Heart left ventricle (tissue), 16 donors: ENCODE measurements at regions not wholly inside any gene's neighbourhood (a gene's known extent, or its start where the extent isn't known, plus 50 kb on each side); places are given as distances from the start of the nearest gene placed in this dataset.
"Not testable (repeated sequence)": the region's sequence is repeated elsewhere in the genome, so short reads cannot be mapped to it uniquely, and the experiment has no call there.

Experiments
- ATAC-seq, 4 donors: fragments of 200-7000 bp; cut with Tn5 transposase; one replicate each; pipeline ENCODE4 v1.9.1; 2020 to 2022; ENCODE audit warnings: moderate library complexity in 4 of 4, mild to moderate bottlenecking in 3 of 4, moderate number of reproducible peaks in 1 of 4
- DNase-seq, 5 donors: peaks; one replicate each; pipeline ENCODE4 v3.0.0-alpha.2; 2020
- H3K27ac ChIP-seq, 12 donors: fragments of 200-600 bp; sonication (generic) in 4 of 12; one replicate each; pipeline versions ENCODE4 v1.5.0 to v1.8.0; 2016 to 2022; ENCODE audit warnings: mild to moderate bottlenecking in 2 of 12
- H3K27me3 ChIP-seq, 9 donors: fragments of 200-600 bp; sonication (generic) in 2 of 9; one replicate each; pipeline versions ENCODE4 v1.5.1 to v1.8.0; 2016 to 2022; ENCODE audit warnings: mild to moderate bottlenecking in 3 of 9
- H3K36me3 ChIP-seq, 9 donors: fragments of 200-600 bp; sonication (generic) in 2 of 9; one replicate each; pipeline versions ENCODE4 v1.5.0 to v1.8.0; 2018 to 2022; ENCODE audit warnings: mild to moderate bottlenecking in 2 of 9
- H3K4me1 ChIP-seq, 12 donors: fragments of 200-600 bp; sonication (generic) in 4 of 12; one replicate each; pipeline versions ENCODE4 v1.5.0 to v1.8.0; 2016 to 2022; ENCODE audit warnings: mild to moderate bottlenecking in 3 of 12
- H3K4me3 ChIP-seq, 12 donors: fragments of 200-600 bp; sonication (generic) in 4 of 12; one replicate each; pipeline versions ENCODE4 v1.5.0 to v1.8.0; 2017 to 2022; ENCODE audit warnings: mild to moderate bottlenecking in 9 of 12, moderate library complexity in 4 of 12
- H3K9me3 ChIP-seq, 12 donors: fragments of 200-600 bp; sonication (generic) in 4 of 12; one replicate each; pipeline versions ENCODE4 v1.5.0 to v1.8.0; 2016 to 2022; ENCODE audit warnings: mild to moderate bottlenecking in 1 of 12
- POLR2A ChIP-seq, 2 donors: fragments of 450-650 bp; IDR thresholded peaks; one replicate each; pipeline ENCODE4 v1.6.1; 2017; ENCODE audit warnings: antibody characterized with exemption in 2 of 2, mild to moderate bottlenecking in 2 of 2, moderate library complexity in 2 of 2
- WGBS, 4 donors: extraction: QIAGEN DNeasy Blood & Tissue Kit in 2 of 4; methylation state at CpG; one replicate each; pipeline versions ENCODE4 v1.1.5 to v1.1.7; 2013 to 2018; 5-methylcytosine and 5-hydroxymethylcytosine counted together
- intact Hi-C, 10 donors: fragments of 100-400 bp; cut with DNase I; formaldehyde crosslinking; loops; one replicate each; pipeline versions ENCODE4 v1.11.1 to v1.14.2; 2022
- TF ChIP-seq, protein P1 (sequence below), 12 donors: fragments of 200-600 bp; sonication (generic) in 4 of 12; IDR thresholded peaks; one replicate each; pipeline versions ENCODE4 v1.5.0 to v1.8.0; 2018 to 2022; ENCODE audit warnings: antibody characterized with exemption in 12 of 12, mild to moderate bottlenecking in 5 of 12
- donor health status: ischemic (EF 13 %, LVEDD 7.1; RV severe dilation, severe dysfunction).
- donor health status: healthy with polysubstance abuse.
- donor health status: DM: no; HTN: yes; CAD: no.
- donor health status: DM: no; HTN: no; CAD: no.
- donor health status: ischemic (EF 25% LVEDD 6.9; RV normal size, moderate dysfunction).
- donor health status: ischemic (EF 25% LVEDD 5.7; RV mildly dilated, moderate dysfunction).
- donor health status: healthy.
- donor health status: DM: yes; HTN: yes; CAD: no.
- donor health status: ischemic (EF 35%, LVEDD 5.7; RV mildly dilated, moderate dysfunction).
- donor health status: nonischemic (EF 11% LVEDD 7.7; RV severe dilation, severe dysfunction).
- donor health status: DM: yes; HTN: yes; CAD: no.
- donor health status: PGD.
- donor health status: ischemic (EF 29% LVEDD 5.4; RV normal size, mild dysfunction).
- donor health status: nonischemic (EF 23%, LVEDD 6.1; RV moderate dilation, normal function).

GRCh38 chr5:108561416-108562204 lies 179.7 kb upstream of the FBXL17 start:
- 84 to 96% (median 93%) methylated on average over 2 of the region's 2 CpGs for WGBS, 4 donors
- no peaks in the 10 kb centered on the region for H3K9me3 ChIP-seq
- H3K4me1 ChIP-seq = peaks cover 0 to 7% (median 0%) of the 10 kb centered on the region in 12 donors
- peak overlapping the region in 6 of 12 donors; percentile 1 to 80 (median 34) for H3K27ac ChIP-seq
- no peaks in the 10 kb centered on the region for H3K36me3 ChIP-seq
- TF ChIP-seq POLR2A (IDR thresholded peaks at IDR 0.05) = no peak
- TF ChIP-seq, protein P1, sequence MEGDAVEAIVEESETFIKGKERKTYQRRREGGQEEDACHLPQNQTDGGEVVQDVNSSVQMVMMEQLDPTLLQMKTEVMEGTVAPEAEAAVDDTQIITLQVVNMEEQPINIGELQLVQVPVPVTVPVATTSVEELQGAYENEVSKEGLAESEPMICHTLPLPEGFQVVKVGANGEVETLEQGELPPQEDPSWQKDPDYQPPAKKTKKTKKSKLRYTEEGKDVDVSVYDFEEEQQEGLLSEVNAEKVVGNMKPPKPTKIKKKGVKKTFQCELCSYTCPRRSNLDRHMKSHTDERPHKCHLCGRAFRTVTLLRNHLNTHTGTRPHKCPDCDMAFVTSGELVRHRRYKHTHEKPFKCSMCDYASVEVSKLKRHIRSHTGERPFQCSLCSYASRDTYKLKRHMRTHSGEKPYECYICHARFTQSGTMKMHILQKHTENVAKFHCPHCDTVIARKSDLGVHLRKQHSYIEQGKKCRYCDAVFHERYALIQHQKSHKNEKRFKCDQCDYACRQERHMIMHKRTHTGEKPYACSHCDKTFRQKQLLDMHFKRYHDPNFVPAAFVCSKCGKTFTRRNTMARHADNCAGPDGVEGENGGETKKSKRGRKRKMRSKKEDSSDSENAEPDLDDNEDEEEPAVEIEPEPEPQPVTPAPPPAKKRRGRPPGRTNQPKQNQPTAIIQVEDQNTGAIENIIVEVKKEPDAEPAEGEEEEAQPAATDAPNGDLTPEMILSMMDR (IDR thresholded peaks at IDR 0.05) = no peak
- ATAC-seq (no peak), DNase-seq (no peak)
- H3K4me3 ChIP-seq = no peak overlapping the region
- intact Hi-C loops = no loop called here
- no peaks in the 10 kb centered on the region for H3K27me3 ChIP-seq

DNA sequence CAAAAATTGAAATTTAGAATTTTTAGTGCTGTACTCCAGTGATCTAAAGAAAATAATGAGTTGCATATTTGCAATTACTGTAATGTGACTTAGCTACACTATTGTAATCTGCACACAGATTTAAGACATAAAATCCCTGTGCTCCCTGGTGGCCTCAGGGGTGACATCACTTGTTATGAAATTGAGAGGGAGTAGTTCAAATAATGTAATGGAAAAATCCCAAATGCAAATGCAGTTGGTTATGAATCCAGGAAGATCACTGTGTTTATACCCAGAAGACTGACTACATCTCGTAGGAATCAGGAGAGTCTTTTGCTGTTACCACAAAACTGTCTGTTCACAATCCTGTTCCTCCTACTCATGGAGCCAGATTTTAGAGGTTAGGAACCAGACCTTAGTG lies 178.7 kb upstream of the FBXL17 start:
- peak overlapping the region in 9 of 12 donors; percentile 25 to 80 (median 40) for H3K27ac ChIP-seq
- no peaks in the 10 kb centered on the region for H3K27me3 ChIP-seq
- peaks cover 0 to 7% (median 0%) of the 10 kb centered on the region in 12 donors for H3K4me1 ChIP-seq
- no peaks in the 10 kb centered on the region for H3K9me3 ChIP-seq
- ATAC-seq (peak; percentile 26 to 94 (median 72)), DNase-seq (peak in 4 of 5 donors; percentile 28 to 56 (median 45))
- intact Hi-C loops = no loop called here
- no peaks in the 10 kb centered on the region for H3K36me3 ChIP-seq
- H3K4me3 ChIP-seq = no peak overlapping the region
- WGBS, 4 donors = 37 to 55% (median 52%) methylated on average over 1 of the region's 1 CpG
- TF ChIP-seq, protein P1 (IDR thresholded peaks at IDR 0.05) = no peak
- no peak for TF ChIP-seq POLR2A (IDR thresholded peaks at IDR 0.05)

DNA sequence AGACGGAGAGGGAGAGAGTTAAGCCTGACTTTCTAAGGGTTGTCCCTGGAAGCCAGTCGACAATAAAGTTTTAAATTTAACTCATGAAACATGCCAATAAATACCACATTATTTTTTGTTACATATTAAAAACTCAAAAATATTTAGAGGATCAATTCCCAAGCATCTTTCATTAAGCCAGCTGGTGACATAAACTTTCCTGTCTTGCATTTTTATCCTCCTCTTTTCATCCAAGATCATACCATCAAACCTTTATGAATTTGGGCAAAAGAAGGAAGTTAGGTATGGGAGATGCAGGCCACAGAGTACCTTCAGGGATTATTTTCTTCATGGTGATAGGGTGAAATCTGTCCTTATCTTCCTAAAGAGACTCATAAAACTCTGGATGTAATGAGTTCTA lies 178.3 kb upstream of the FBXL17 start:
- no peak overlapping the region for H3K4me3 ChIP-seq
- intact Hi-C loops = no loop called here
- H3K9me3 ChIP-seq = no peaks in the 10 kb centered on the region
- peak overlapping the region in 4 of 12 donors; percentile 28 to 57 (median 43) for H3K27ac ChIP-seq
- 69 to 88% (median 77%) methylated on average over 2 of the region's 2 CpGs for WGBS, 4 donors
- no peaks in the 10 kb centered on the region for H3K36me3 ChIP-seq
- TF ChIP-seq, protein P1 (IDR thresholded peaks at IDR 0.05) = no peak
- TF ChIP-seq POLR2A (IDR thresholded peaks at IDR 0.05) = no peak
- ATAC-seq (no peak), DNase-seq (no peak)
- H3K4me1 ChIP-seq = peaks cover 0 to 7% (median 0%) of the 10 kb centered on the region in 12 donors
- H3K27me3 ChIP-seq = no peaks in the 10 kb centered on the region

GRCh38 chr5:108558840-108559239 lies 176.9 kb upstream of the FBXL17 start:
- intact Hi-C loops, DNase-seq, ATAC-seq, H3K36me3 ChIP-seq, H3K4me3 ChIP-seq, H3K27ac ChIP-seq, H3K27me3 ChIP-seq, H3K4me1 ChIP-seq, H3K9me3 ChIP-seq: not testable (repeated sequence)
- WGBS, 4 donors = 96 to 99% methylated on average over 19 to 22 of the region's 24 CpGs; no CpG with 5 or more reads in 2 of the 4 donors

- H3K4me3 ChIP-seq, H3K27ac ChIP-seq, H3K4me1 ChIP-seq, ATAC-seq, intact Hi-C loops, H3K27me3 ChIP-seq, DNase-seq, H3K9me3 ChIP-seq, H3K36me3 ChIP-seq: not testable (repeated sequence)
- WGBS, 4 donors = 89 to 96% (median 93%) methylated on average over 2 of the region's 5 CpGs
Observed at GRCh38 chr5:108558142-108558541, 176.2 kb upstream of the FBXL17 start.
